ENCODE measurements at regions not wholly inside any gene's neighbourhood (a gene's known extent, or its start where the extent isn't known, plus 50 kb on each side); places are given as distances from the start of the nearest gene placed in this dataset.

- DNase-seq (ENCODE audit: extremely low read depth, low read depth): no peak
These were observed 547.7 kb upstream of the DPP6 start for GRCh38 chr7:153504288-153505075.

DNA sequence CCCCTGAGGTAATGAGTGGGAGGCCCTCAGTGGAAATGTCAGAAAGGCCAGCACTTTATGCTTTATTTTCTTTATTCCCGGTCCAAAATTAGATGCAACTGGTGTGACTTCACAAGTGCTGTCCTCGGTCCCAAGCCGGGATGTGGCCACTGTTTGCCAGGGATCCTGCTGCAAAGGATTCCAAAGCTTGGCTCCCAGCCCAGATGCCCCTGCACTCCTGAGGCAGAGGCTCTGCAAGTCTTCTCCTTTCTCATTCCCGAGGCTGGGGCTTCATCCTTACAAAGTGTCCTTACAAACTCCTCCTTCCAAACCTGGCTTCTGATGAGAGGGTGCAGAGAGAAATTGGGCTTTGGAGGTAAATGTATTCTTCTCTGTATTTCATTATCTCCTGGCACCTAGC, 544.3 kb upstream of the DPP6 start:
- DNase-seq (ENCODE audit: extremely low read depth, low read depth): no peak

DNA sequence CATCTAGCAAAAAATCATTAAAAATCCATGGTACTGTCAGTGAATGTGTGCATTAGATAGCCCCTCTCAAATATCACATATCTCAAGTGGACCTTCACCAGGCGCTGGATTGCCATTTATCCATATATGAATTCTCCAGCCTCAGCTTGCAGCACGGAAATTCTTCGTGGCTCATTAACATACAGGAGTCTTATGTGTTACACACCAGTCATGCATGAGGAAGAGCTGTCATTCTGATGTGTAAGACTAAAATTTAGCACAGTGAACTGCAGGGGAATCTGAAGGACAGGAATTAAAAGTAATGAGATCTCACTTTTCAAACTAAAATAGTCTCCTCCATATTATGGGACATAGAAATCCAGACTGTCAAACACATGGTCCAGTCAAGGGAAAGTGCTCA, 542.4 kb upstream of the DPP6 start:
- no peak for DNase-seq (ENCODE audit: extremely low read depth, low read depth)

DNA sequence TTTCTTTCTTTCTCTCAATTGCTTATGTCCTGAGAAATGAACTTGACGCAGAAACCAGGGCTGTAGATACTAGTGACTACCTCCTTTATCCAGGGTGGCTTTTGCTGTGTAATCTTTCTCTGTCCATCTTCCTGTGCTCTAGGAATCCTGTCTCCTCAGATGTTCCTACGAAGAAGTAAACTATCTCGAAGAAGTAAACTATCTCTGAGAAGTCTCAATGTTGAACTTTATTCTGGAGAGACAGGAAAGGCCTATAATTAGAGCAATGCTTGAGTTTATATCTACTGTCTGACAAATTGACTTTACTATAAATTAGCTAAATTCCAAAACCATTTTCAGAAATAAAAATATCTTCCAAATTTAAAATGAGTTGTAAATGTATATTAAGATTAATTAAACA, 541.5 kb upstream of the DPP6 start:
- no peak for DNase-seq (ENCODE audit: extremely low read depth, low read depth)

DNA sequence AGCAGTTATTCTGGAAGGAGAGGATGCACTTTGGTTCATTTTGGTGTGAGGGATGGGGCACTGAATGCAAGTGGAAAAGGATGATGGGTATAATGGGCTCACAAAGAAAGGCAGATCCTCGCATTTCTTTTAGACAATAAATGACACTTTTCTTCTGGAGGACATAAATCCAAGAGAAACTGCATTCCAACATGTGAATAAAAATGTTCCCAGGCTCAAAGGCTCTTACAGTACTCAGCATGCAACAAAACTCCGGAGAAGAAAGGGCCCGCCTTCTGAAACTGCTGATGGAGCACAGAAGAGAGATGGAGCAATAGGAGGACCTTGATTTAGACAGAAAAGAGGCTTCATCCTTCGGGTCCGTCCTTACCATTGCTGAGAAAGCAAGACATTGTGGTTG, 538.2 kb upstream of the DPP6 start:
- no peak for DNase-seq (ENCODE audit: extremely low read depth, low read depth)

DNA sequence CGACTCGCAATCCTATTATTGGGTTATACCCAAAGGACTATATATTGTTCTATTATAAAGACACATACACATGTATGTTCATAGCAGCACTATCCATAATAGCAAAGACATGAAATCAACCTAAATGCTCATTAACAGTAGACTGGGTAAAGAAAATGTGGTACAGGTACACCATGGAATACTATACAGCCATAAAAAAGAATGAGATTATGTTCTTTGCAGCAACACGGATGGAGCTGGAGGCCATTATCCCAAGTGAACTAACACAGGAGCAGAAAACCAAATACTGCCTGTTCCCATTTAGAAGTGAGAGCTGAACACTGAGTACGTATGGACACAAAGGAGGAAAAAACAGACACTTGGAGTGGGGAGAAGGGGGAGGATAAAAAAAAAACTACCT, 536.8 kb upstream of the DPP6 start:
- DNase-seq (ENCODE audit: extremely low read depth, low read depth): no peak

DNA sequence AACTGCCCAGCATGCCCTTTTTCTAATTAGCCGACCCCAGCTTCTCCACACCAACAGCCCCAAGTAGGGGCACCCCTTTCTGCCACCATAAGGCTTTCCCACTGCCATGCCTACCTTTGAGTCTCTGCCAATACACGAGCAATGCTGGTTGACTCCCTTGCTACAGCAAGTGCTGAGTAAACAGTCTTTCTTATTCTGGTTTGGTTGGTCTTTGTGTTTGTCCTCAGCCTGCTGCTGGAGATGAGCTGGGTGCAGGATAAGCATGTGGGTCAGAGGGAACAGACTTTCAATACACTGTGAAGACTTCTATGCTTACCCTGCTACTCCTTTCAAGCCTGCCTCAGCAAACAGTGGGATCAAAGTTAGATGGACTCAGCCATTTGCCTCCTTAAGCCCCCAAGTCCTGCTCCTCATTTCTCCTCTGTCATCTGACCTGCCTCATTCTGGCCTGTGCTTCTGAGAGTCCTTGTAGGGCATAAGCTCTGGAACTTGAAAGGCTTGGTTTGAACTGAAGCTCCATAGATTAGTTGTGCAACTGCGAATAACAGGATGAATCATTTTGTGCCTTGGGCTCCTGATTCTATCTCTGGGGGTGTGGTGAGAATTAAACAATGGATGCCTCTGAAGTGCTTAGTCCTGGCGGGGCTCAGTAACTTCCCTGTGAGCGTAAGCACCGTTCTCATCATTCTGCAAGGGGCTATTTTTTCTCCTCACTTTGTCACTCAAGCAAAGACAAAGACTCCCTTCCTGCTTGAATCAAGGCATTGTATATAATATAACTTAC, 533.8 kb upstream of the DPP6 start:
- no peak for DNase-seq (ENCODE audit: extremely low read depth, low read depth)

GRCh38 chr7:153521370-153521769, 530.8 kb upstream of the DPP6 start:
- no peak for DNase-seq (ENCODE audit: extremely low read depth, low read depth)

DNA sequence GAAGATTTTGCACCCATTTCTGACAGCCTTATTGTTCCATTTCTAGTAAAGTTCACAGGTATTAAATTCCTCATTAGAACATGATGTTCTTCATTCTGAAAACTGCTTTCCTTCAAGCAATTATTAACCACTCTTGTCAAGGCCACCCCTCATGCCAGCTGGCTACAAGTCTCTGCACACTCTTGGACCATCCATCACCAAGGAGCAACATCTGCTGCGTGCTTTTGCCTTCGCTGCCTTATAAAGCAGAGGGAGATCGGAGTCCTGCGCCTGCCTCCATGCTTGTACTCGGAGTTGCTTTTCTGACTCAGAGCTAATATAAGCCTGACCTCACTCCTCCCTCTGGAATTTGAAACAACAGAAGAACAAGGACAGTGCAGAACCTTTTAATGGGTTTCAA, 529.9 kb upstream of the DPP6 start:
- no peak for DNase-seq (ENCODE audit: extremely low read depth, low read depth)

GRCh38 chr7:153523320-153524015, 528.7 kb upstream of the DPP6 start:
- no peak for DNase-seq (ENCODE audit: extremely low read depth, low read depth)

GRCh38 chr7:153524070-153524601, 528.1 kb upstream of the DPP6 start:
- DNase-seq (ENCODE audit: extremely low read depth, low read depth): no peak

DNA sequence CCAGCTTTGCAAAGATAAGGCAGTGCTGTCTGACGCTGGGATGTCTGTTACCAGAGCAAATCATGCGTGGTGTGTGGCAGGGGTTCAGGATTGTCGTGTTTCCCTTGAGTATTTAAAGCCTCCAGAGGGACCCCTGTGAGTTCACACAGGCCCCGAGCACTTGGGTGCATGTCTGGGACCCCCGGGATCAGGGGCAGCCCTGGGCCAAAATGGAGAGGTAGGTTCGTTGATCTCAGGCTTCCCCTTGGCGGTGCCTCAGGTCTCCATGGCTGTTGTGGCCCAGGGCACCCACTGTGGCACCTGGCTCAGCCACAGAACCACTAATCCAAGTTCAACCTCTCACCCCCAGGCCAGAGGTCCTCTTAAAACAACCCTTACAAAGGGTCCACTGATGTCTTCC, 523.1 kb upstream of the DPP6 start:
- DNase-seq (ENCODE audit: extremely low read depth, low read depth): no peak

- DNase-seq (ENCODE audit: extremely low read depth, low read depth): no peak
These were observed 522.5 kb upstream of the DPP6 start for GRCh38 chr7:153529651-153530165.

- no peak for DNase-seq (ENCODE audit: extremely low read depth, low read depth)
These were observed 521.8 kb upstream of the DPP6 start for GRCh38 chr7:153530441-153530840.

DNA sequence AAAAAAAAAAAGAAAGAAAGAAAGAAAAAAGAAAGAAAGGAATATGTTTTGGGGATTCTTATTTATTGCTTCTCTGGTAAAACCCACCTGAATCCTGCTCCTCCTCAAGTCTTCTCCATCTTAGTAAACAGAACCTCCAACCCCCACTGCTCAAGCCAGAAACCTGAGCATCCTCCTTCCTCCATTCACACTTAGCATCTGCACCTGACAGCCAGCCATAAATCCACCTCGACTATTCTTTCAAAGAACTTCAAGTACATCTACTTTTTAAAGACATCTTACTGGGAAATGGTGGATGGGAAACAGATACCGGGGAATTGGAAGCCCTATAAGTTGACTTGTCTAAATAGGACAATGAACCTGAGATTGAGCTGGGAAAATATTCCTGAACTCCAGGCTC, 519.9 kb upstream of the DPP6 start:
- DNase-seq (ENCODE audit: extremely low read depth, low read depth): no peak

DNA sequence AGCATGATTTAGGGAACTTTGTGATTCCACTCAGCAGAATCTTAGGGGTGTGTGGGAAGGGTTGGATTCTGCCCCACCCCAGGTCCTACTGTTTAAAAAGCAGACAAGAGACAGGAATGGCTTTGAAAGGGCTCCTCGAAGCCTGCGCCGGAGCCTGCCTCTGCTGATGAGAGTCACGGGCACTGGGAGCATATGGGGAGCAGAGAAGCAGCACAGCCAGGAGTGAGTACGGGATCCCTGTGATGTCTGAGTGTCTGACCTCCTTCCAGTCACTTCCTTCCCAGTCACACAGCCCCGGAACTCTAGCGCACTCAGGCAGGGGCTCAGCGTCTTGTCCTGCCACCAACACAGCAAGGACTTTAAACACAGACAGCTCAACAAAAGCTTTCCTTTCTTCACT, 514.9 kb upstream of the DPP6 start:
- DNase-seq (ENCODE audit: extremely low read depth, low read depth): no peak

GRCh38 chr7:153541903-153542302, 510.3 kb upstream of the DPP6 start:
- no peak for DNase-seq (ENCODE audit: extremely low read depth, low read depth)

- DNase-seq (ENCODE audit: extremely low read depth, low read depth): no peak
These were observed 509.0 kb upstream of the DPP6 start for GRCh38 chr7:153543232-153543631.

DNA sequence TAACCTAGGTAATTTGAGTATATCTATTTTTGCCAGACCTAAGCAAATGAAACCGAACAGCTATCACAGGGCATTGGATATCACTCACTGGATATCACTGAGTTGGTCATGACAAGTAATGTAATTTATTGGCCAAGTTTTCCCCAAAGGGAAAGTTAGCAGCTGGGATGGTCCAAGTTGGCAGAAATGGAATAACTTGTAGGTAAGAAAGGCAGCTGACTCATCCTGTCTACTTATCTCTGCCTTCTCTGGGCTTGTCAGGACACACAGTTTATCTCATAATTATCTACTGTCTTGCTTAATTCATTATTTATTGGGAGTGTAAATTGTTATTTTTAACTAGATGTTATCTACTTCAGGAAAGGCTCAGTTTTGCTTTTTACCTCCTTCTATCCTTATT, 502.0 kb upstream of the DPP6 start:
- no peak for DNase-seq (ENCODE audit: extremely low read depth, low read depth)

GRCh38 chr7:153564391-153564790, 487.8 kb upstream of the DPP6 start:
- DNase-seq (ENCODE audit: extremely low read depth, low read depth): no peak

GRCh38 chr7:153566324-153566723, 485.9 kb upstream of the DPP6 start:
- no peak for DNase-seq (ENCODE audit: extremely low read depth, low read depth)
